Colonic mucosa (tissue), 4 donors: ENCODE measurements at regions not wholly inside any gene's neighbourhood (a gene's known extent, or its start where the extent isn't known, plus 50 kb on each side); places are given as distances from the start of the nearest gene placed in this dataset.
"Not testable (repeated sequence)": the region's sequence is repeated elsewhere in the genome, so short reads cannot be mapped to it uniquely, and the experiment has no call there.

Source experiments
- DNase-seq: peaks from one replicate; pipeline ENCODE4 v3.0.0-alpha.2; 2020
- H3K27ac ChIP-seq: fragments of 200-600 bp; one replicate; pipeline ENCODE4 v1.8.0; 2021
- H3K27me3 ChIP-seq: fragments of 200-600 bp; one replicate; pipeline ENCODE4 v1.8.0; 2021
- H3K36me3 ChIP-seq: fragments of 200-600 bp; one replicate; pipeline ENCODE4 v1.8.0; 2021
- H3K4me1 ChIP-seq: fragments of 200-600 bp; one replicate; pipeline ENCODE4 v1.8.0; 2021; ENCODE audit warnings: mild to moderate bottlenecking
- H3K4me3 ChIP-seq: fragments of 200-600 bp; one replicate; pipeline ENCODE4 v1.8.0; 2021
- H3K9ac ChIP-seq, 2 donors: one replicate each; pipeline ENCODE4 v1.7.0; 2013; ENCODE audit warnings: control low read depth in 2 of 2, low read depth in 2 of 2, low read length in 2 of 2
- H3K9me3 ChIP-seq: fragments of 200-600 bp; one replicate; pipeline ENCODE4 v1.8.0; 2021
- intact Hi-C: fragments of 100-400 bp; cut with DNase I; formaldehyde crosslinking; loops from one replicate; pipeline ENCODE4 v1.14.1; 2022
- TF ChIP-seq, protein P1 (sequence below): fragments of 200-600 bp; IDR thresholded peaks from one replicate; pipeline ENCODE4 v1.8.0; 2022; ENCODE audit warnings: antibody characterized with exemption, mild to moderate bottlenecking
- donor health status: healthy.
- donor health status: DM: no; HTN: no; CAD: no.
- donor health status: DM: no; HTN: no; CAD: no.

DNA sequence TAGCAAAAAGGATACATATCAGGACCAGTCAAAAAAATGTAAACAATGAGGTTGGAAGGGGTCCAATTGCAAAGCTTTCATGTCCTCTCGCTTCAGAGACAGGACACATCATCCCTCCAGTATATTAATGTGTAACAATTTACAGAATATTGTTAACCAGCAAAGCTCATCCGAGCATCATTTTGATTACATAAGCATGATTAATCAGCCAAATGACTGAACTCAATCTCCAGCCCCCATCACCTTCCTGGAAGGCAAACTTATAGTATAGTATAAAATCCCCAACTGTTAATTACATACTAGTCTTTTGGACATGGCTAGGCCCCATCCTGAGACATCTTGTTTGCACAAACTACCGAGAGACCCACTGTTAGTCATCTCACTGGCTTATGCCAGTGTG, 77.6 kb upstream of the TRAM1L1 start:
- Histone ChIP-seq H3K9me3 (no peaks in the 10 kb centered on the region), H3K4me1 (no peaks in the 10 kb centered on the region), H3K27me3 (no peaks in the 10 kb centered on the region), H3K36me3 (no peaks in the 10 kb centered on the region), H3K27ac (no peak overlapping the region), H3K4me3 (no peak overlapping the region), H3K9ac (no peak overlapping the region)
- TF ChIP-seq, protein P1, sequence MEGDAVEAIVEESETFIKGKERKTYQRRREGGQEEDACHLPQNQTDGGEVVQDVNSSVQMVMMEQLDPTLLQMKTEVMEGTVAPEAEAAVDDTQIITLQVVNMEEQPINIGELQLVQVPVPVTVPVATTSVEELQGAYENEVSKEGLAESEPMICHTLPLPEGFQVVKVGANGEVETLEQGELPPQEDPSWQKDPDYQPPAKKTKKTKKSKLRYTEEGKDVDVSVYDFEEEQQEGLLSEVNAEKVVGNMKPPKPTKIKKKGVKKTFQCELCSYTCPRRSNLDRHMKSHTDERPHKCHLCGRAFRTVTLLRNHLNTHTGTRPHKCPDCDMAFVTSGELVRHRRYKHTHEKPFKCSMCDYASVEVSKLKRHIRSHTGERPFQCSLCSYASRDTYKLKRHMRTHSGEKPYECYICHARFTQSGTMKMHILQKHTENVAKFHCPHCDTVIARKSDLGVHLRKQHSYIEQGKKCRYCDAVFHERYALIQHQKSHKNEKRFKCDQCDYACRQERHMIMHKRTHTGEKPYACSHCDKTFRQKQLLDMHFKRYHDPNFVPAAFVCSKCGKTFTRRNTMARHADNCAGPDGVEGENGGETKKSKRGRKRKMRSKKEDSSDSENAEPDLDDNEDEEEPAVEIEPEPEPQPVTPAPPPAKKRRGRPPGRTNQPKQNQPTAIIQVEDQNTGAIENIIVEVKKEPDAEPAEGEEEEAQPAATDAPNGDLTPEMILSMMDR, result no peak
- intact Hi-C loops, result no loop called here
- DNase-seq, result no peak

DNA sequence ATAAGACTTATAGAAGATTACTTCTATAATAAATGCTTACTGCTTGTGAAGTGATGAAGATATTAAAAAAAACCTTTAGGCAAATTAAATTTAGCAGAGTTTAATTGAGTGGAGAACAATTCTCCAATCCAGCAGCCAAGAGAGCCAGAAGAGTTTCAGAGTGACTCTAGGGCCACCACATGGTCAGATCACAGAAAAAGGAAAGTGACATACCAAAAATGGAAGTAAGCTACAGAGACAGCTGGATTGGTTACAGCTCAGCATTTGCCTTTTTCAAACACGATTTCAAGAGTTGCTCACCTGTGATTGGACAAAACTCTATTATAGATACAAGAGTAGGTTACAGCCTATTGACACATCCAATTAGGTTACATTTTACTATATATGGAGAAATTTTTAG, 79.0 kb upstream of the TRAM1L1 start:
- H3K9ac ChIP-seq, result no peak overlapping the region
- no peaks in the 10 kb centered on the region for H3K4me1 ChIP-seq
- TF ChIP-seq, protein P1, result no peak
- no peak overlapping the region for H3K27ac ChIP-seq
- H3K4me3 ChIP-seq, result no peak overlapping the region
- DNase-seq, result no peak
- intact Hi-C loops, result no loop called here
- H3K36me3 ChIP-seq, result no peaks in the 10 kb centered on the region
- H3K9me3 ChIP-seq, result no peaks in the 10 kb centered on the region
- no peaks in the 10 kb centered on the region for H3K27me3 ChIP-seq

DNA sequence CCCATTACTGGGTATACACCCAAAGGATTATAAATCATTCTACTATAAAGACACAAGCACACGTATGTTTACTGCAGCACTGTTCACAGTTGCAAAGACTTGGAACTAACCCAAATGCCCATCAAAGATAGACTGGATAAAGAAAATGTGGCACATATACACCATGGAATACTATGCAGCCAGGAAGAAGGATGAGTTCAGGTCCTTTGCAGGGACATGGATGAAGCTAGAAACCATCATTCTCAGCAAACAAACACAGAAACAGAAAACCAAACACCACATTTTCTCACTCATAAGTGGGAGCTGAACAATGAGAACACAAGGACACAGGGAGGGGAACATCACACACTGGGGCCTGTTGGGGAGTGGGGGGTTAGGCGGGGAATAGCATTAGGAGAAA, 90.0 kb upstream of the TRAM1L1 start:
- intact Hi-C loops, H3K4me1 ChIP-seq, H3K9me3 ChIP-seq, H3K4me3 ChIP-seq, H3K36me3 ChIP-seq, H3K9ac ChIP-seq, H3K27me3 ChIP-seq, DNase-seq, H3K27ac ChIP-seq: not testable (repeated sequence)

DNA sequence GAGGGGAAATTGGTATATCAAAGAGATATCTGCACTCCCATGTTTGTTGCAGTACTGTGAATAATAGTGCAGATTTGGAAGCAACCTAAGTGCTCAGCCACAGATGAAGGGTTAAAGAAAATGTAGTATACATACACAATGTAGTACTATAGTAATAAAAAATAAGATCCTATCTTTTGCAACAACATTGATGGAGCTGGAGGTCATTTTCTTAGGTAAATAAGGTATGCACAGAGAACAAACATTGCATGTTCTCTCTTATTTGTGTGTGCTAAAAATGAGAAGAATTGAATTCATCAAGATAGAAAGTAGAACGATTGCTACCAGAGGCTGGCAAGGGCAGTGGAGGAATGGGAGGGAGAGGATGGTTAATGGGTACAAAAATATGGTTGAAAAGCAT, 117.9 kb upstream of the TRAM1L1 start:
- H3K27me3 ChIP-seq, result no peaks in the 10 kb centered on the region
- intact Hi-C loops, result no loop called here
- no peak overlapping the region for H3K27ac ChIP-seq
- no peak overlapping the region for H3K4me3 ChIP-seq
- no peak for DNase-seq
- H3K4me1 ChIP-seq, result no peaks in the 10 kb centered on the region
- H3K9me3 ChIP-seq, result no peaks in the 10 kb centered on the region
- H3K36me3 ChIP-seq, result no peaks in the 10 kb centered on the region
- TF ChIP-seq, protein P1, result no peak
- no peak overlapping the region for H3K9ac ChIP-seq

DNA sequence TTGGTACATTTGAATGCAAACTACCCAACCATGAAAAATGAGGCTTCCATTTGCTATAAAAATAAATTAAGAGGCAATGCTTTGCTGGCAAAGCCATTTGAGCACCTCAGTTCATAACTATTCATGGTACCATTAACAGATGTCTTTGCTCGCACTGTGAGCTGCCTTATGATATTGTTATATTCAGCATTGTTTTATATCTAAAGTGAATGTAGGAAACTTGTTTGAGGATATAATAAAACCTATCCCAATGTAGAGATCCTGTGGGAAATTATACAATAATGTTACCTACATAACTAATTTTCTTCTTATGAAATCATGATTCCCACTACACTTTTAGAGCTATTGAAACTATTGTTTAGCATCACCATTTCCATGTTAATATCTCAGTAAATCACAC, 125.2 kb upstream of the TRAM1L1 start:
- Histone ChIP-seq H3K27ac (no peak overlapping the region), H3K4me3 (no peak overlapping the region), H3K27me3 (no peaks in the 10 kb centered on the region), H3K9me3 (no peaks in the 10 kb centered on the region), H3K9ac (no peak overlapping the region), H3K4me1 (no peaks in the 10 kb centered on the region), H3K36me3 (no peaks in the 10 kb centered on the region)
- intact Hi-C loops, result no loop called here
- no peak for DNase-seq
- TF ChIP-seq, protein P1, result no peak

DNA sequence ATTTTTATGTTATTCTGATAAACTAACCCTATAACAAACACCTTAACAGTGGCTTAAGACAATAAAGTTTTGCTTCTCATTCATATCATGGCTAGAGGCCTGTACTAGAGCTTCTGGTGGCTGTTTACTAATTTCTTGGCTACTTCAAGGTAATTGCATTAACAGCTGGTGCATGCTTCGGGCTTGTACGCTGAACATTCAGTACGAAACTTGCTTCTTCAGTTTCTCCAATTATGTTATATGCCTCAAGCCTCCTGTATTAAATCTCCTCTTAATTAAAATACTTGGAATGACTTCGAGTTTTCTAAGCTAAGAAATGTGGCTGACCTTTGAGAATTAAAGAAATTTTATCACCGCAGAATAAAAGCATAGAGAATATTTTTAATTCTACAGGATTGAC, 138.9 kb upstream of the TRAM1L1 start:
- H3K27me3 ChIP-seq, result no peaks in the 10 kb centered on the region
- no peaks in the 10 kb centered on the region for H3K36me3 ChIP-seq
- DNase-seq, result no peak
- no peak overlapping the region for H3K4me3 ChIP-seq
- no peaks in the 10 kb centered on the region for H3K4me1 ChIP-seq
- no peak overlapping the region for H3K27ac ChIP-seq
- TF ChIP-seq, protein P1, result no peak
- intact Hi-C loops, result no loop called here
- H3K9me3 ChIP-seq, result no peaks in the 10 kb centered on the region
- H3K9ac ChIP-seq, result no peak overlapping the region
